CD14-positive monocyte (primary cell): ENCODE measurements at regions not wholly inside any gene's neighbourhood (a gene's known extent, or its start where the extent isn't known, plus 50 kb on each side); places are given as distances from the start of the nearest gene placed in this dataset.

ENCODE experiments used
- DNase-seq, 3 donors: peaks; one replicate each; pipeline ENCODE4 v3.0.0-alpha.2; 2011 to 2022
- H2AFZ ChIP-seq: 2 replicates; pipeline ENCODE4 v1.6.0; 2012; ENCODE audit warnings: mild to moderate bottlenecking, low read depth, low read length, inconsistent platforms; ENCODE audit not compliant: insufficient read depth, poor library complexity, severe bottlenecking
- H3K27ac ChIP-seq, 2 donors: 1 replicate in 1 of 2; 2 replicates in 1 of 2; pipeline ENCODE4 v1.5.1; 2012 to 2013; ENCODE audit warnings: low read length in 2 of 2, control low read depth in 1 of 2, inconsistent platforms in 1 of 2, low read depth in 1 of 2, mild to moderate bottlenecking in 1 of 2
- H3K27me3 ChIP-seq, 2 donors: one replicate each; pipeline versions ENCODE4 v1.6.0 to v1.6.1; 2011 to 2013; ENCODE audit warnings: low read length in 2 of 2; ENCODE audit not compliant: control insufficient read depth in 2 of 2, insufficient read depth in 2 of 2
- H3K36me3 ChIP-seq, 2 donors: replicated peaks in 1 of 2; 1 replicate in 1 of 2; 2 replicates in 1 of 2; pipeline versions ENCODE4 v1.5.1 to v1.6.1; 2012 to 2013; ENCODE audit warnings: low read length in 2 of 2, control low read depth in 1 of 2, inconsistent platforms in 1 of 2, mild to moderate bottlenecking in 1 of 2; ENCODE audit not compliant: insufficient read depth in 2 of 2, control insufficient read depth in 1 of 2
- H3K4me1 ChIP-seq, 2 donors: 1 replicate in 1 of 2; 2 replicates in 1 of 2; pipeline versions ENCODE4 v1.5.1 to v1.6.1; 2012 to 2013; ENCODE audit warnings: low read length in 2 of 2, control low read depth in 1 of 2, inconsistent platforms in 1 of 2, mild to moderate bottlenecking in 1 of 2, moderate library complexity in 1 of 2; ENCODE audit not compliant: insufficient read depth in 2 of 2, control insufficient read depth in 1 of 2
- H3K4me2 ChIP-seq: replicated peaks from 2 replicates; pipeline ENCODE3; 2012; ENCODE audit warnings: low read length, moderate library complexity, mild to moderate bottlenecking; ENCODE audit not compliant: poor library complexity, severe bottlenecking; ENCODE audit errors: extremely low read depth
- H3K4me3 ChIP-seq, 3 experiments: fragments of 200-600 bp in 1 of 3; sonication (generic) in 1 of 3; replicated peaks in 1 of 3; 1 replicate in 2 of 3; 2 replicates in 1 of 3; pipeline ENCODE4 v1.5.1; 2011 to 2013; ENCODE audit warnings: low read length in 3 of 3, mild to moderate bottlenecking in 3 of 3, control low read depth in 2 of 3, low read depth in 2 of 3, inconsistent platforms in 1 of 3, moderate library complexity in 1 of 3
- H3K79me2 ChIP-seq: 2 replicates; pipeline ENCODE4 v1.6.0; 2012; ENCODE audit warnings: mild to moderate bottlenecking, control low read depth, inconsistent platforms, low read length, moderate library complexity; ENCODE audit not compliant: insufficient read depth
- H3K9ac ChIP-seq: 2 replicates; pipeline ENCODE4 v1.6.0; 2017; ENCODE audit warnings: low read length, mild to moderate bottlenecking; ENCODE audit not compliant: insufficient read depth, poor library complexity, severe bottlenecking
- H3K9me3 ChIP-seq, 2 donors: replicated peaks in 1 of 2; 1 replicate in 1 of 2; 2 replicates in 1 of 2; pipeline versions ENCODE4 v1.5.1 to v1.6.1; 2012 to 2013; ENCODE audit warnings: low read length in 2 of 2, control low read depth in 1 of 2; ENCODE audit not compliant: control insufficient read depth in 1 of 2, insufficient read depth in 1 of 2
- H4K20me1 ChIP-seq: 2 replicates; pipeline ENCODE4 v1.6.0; 2012; ENCODE audit warnings: mild to moderate bottlenecking, low read length, control low read depth, moderate library complexity; ENCODE audit not compliant: insufficient read depth
- H3K27ac Mint-ChIP-seq, 7 donors: one replicate each; pipeline ENCODE4 v1.8.0; 2020; ENCODE audit warnings: mild to moderate bottlenecking in 7 of 7, mixed read lengths in 7 of 7, moderate library complexity in 6 of 7, inconsistent platforms in 2 of 7
- H3K27me3 Mint-ChIP-seq, 3 donors: one replicate each; pipeline ENCODE4 v1.8.0; 2021 to 2022; ENCODE audit warnings: low read depth in 3 of 3, mild to moderate bottlenecking in 3 of 3, mixed read lengths in 3 of 3, moderate library complexity in 3 of 3, inconsistent platforms in 1 of 3
- H3K36me3 Mint-ChIP-seq, 2 donors: one replicate each; pipeline ENCODE4 v1.8.0; 2020; ENCODE audit warnings: mixed read lengths in 2 of 2, inconsistent platforms in 1 of 2, mild to moderate bottlenecking in 1 of 2
- H3K4me1 Mint-ChIP-seq: one replicate; pipeline ENCODE4 v1.8.0; 2020; ENCODE audit warnings: mild to moderate bottlenecking, mixed read lengths
- H3K4me3 Mint-ChIP-seq, 2 donors: one replicate each; pipeline ENCODE4 v1.8.0; 2020; ENCODE audit warnings: mild to moderate bottlenecking in 2 of 2, mixed read lengths in 2 of 2, moderate library complexity in 1 of 2
- H3K9me3 Mint-ChIP-seq, 7 donors: one replicate each; pipeline ENCODE4 v1.8.0; 2020 to 2022; ENCODE audit warnings: mixed read lengths in 7 of 7, mild to moderate bottlenecking in 6 of 7, moderate library complexity in 6 of 7, inconsistent platforms in 2 of 7
- WGBS: methylation state at CpG from one replicate; pipeline ENCODE4 v1.1.5; 2013; ENCODE audit warnings: missing lambda C conversion rate; ENCODE audit not compliant: insufficient coverage; 5-methylcytosine and 5-hydroxymethylcytosine counted together
- intact Hi-C, 2 donors: fragments of 100-400 bp; cut with micrococcal nuclease; formaldehyde crosslinking; loops; one replicate each; pipeline versions ENCODE4 v1.15.0 to v1.15.1; 2023
- TF ChIP-seq, protein P1 (sequence below): fragments of 200-600 bp; IDR thresholded peaks from one replicate; pipeline ENCODE4 v1.8.0; 2022; ENCODE audit warnings: antibody characterized with exemption, mild to moderate bottlenecking

DNA sequence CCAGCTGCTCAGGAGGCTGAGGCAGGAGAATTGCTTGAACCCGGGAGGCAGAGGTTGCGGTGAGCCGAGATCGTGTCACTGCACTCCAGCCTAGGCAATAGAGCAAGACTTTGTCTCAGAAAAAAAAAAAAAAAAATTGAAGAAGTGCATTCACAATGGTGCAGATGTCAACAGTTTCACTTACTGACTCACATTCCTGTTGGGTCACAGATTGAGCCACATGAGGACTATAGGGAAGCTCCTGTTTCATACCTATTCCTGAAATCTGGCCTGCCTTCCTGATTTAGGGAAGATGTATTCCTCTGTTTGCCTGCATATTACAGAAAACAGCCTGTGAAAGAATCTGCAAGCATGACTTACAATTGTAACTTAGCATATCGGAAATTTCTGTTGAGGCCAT, 78.2 kb downstream of the AKR1C4 start:
- peak overlapping the region; percentile 42 to 89 (median 72) for H3K27ac Mint-ChIP-seq
- Histone ChIP-seq H3K79me2 (no peaks in the 10 kb centered on the region), H3K36me3 (no peaks in the 10 kb centered on the region), H3K9ac (no peak overlapping the region), H3K4me3 (no peak overlapping the region), H3K27ac (peak overlapping the region; percentile 44 to 52), H4K20me1 (no peaks in the 10 kb centered on the region), H3K9me3 (no peaks in the 10 kb centered on the region), H2AFZ (no peak overlapping the region), H3K27me3 (no peaks in the 10 kb centered on the region), H3K4me1 (peaks cover 14 to 24% of the 10 kb centered on the region in 2 donors), H3K4me2 (no peak overlapping the region)
- WGBS: 100% methylated on average over 1 of the region's 5 CpGs
- TF ChIP-seq, protein P1, sequence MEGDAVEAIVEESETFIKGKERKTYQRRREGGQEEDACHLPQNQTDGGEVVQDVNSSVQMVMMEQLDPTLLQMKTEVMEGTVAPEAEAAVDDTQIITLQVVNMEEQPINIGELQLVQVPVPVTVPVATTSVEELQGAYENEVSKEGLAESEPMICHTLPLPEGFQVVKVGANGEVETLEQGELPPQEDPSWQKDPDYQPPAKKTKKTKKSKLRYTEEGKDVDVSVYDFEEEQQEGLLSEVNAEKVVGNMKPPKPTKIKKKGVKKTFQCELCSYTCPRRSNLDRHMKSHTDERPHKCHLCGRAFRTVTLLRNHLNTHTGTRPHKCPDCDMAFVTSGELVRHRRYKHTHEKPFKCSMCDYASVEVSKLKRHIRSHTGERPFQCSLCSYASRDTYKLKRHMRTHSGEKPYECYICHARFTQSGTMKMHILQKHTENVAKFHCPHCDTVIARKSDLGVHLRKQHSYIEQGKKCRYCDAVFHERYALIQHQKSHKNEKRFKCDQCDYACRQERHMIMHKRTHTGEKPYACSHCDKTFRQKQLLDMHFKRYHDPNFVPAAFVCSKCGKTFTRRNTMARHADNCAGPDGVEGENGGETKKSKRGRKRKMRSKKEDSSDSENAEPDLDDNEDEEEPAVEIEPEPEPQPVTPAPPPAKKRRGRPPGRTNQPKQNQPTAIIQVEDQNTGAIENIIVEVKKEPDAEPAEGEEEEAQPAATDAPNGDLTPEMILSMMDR: no peak
- no peak overlapping the region for H3K4me3 Mint-ChIP-seq
- intact Hi-C loops: no loop called here
- no peaks in the 10 kb centered on the region for H3K36me3 Mint-ChIP-seq
- no peaks in the 10 kb centered on the region for H3K27me3 Mint-ChIP-seq
- H3K4me1 Mint-ChIP-seq: peaks cover 21% of the 10 kb centered on the region
- H3K9me3 Mint-ChIP-seq: peaks cover 0 to 5% (median 4%) of the 10 kb centered on the region in 7 donors
- peak; percentile 65 to 93 (median 84) for DNase-seq

DNA sequence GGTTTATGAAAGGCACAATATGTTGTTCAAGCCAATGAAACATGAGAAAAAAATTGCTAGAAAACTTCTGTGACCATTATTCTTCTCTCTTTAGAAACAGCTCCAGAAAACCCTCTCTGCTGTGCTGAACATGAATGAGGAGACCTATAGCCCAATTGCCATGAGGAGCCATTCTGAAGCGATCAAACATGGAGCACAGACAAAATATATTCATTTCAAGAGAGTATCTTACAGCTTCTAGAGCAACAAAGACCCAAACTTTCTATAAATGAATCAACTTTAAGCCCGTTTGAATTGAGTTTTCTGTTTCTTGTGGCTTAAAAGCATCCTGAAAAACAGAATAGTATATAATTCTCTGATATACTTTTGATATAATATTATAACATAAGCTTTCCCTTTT, 83.4 kb upstream of the UCN3 start:
- H3K9ac ChIP-seq: no peak overlapping the region
- DNase-seq: no peak
- H3K9me3 Mint-ChIP-seq: peaks cover 0 to 2% (median 0%) of the 10 kb centered on the region in 7 donors
- TF ChIP-seq, protein P1: no peak
- H4K20me1 ChIP-seq: no peaks in the 10 kb centered on the region
- H3K27ac Mint-ChIP-seq: no peak overlapping the region
- no peaks in the 10 kb centered on the region for H3K9me3 ChIP-seq
- no peaks in the 10 kb centered on the region for H3K36me3 Mint-ChIP-seq
- H3K4me1 Mint-ChIP-seq: peaks cover 26% of the 10 kb centered on the region
- H3K4me3 Mint-ChIP-seq: no peak overlapping the region
- no peak overlapping the region for H3K27ac ChIP-seq
- H2AFZ ChIP-seq: no peak overlapping the region
- H3K79me2 ChIP-seq: no peaks in the 10 kb centered on the region
- 100% methylated on average over 1 of the region's 2 CpGs for WGBS
- H3K27me3 Mint-ChIP-seq: peaks cover 0 to 4% (median 0%) of the 10 kb centered on the region in 3 donors
- H3K4me2 ChIP-seq: no peak overlapping the region
- no peaks in the 10 kb centered on the region for H3K36me3 ChIP-seq
- intact Hi-C loops: loop anchor here (10.0 kb wide), 2 partner anchors 103 to 437 kb away; no protein-coding TSS in a partner anchor
- peaks cover 24 to 26% of the 10 kb centered on the region in 2 donors for H3K4me1 ChIP-seq
- no peak overlapping the region for H3K4me3 ChIP-seq
- H3K27me3 ChIP-seq: no peaks in the 10 kb centered on the region
